Gastroesophageal sphincter (tissue), 4 donors: ENCODE measurements at regions not wholly inside any gene's neighbourhood (a gene's known extent, or its start where the extent isn't known, plus 50 kb on each side); places are given as distances from the start of the nearest gene placed in this dataset.
A peak's percentile ranks its signal among the peaks of the same experiment; 100 is the strongest.

ENCODE experiments used
- ATAC-seq: fragments of 150-250 bp; one replicate; pipeline ENCODE4 v1.9.1; 2016; ENCODE audit warnings: mild to moderate bottlenecking, moderate library complexity
- H3K27ac ChIP-seq, 4 donors: fragments of 200-600 bp; sonication (generic) in 3 of 4; 1 replicate in 3 of 4; 2 replicates in 1 of 4; pipeline ENCODE4 v1.5.1; 2016 to 2019
- H3K27me3 ChIP-seq: fragments of 200-600 bp; sonication (generic); one replicate; pipeline ENCODE4 v1.5.1; 2019
- H3K36me3 ChIP-seq, 2 donors: fragments of 200-600 bp; sonication (generic); one replicate each; pipeline ENCODE4 v1.5.1; 2019; ENCODE audit warnings: control low read depth in 1 of 2
- H3K4me1 ChIP-seq, 3 donors: fragments of 200-600 bp; sonication (generic); 1 replicate in 2 of 3; 2 replicates in 1 of 3; pipeline ENCODE4 v1.5.1; 2016 to 2019; ENCODE audit warnings: control low read depth in 2 of 3
- H3K4me3 ChIP-seq, 2 donors: fragments of 200-600 bp; sonication (generic); one replicate each; pipeline ENCODE4 v1.5.1; 2019; ENCODE audit warnings: mild to moderate bottlenecking in 1 of 2, moderate library complexity in 1 of 2
- H3K9me3 ChIP-seq, 3 donors: fragments of 200-600 bp; sonication (generic); one replicate each; pipeline ENCODE4 v1.5.1; 2017 to 2019; ENCODE audit warnings: control low read depth in 2 of 3
- CTCF ChIP-seq, 4 experiments: fragments of 200-600 bp in 2 of 4; fragments of 450-650 bp in 2 of 4; sonication (generic) in 1 of 4; IDR thresholded peaks; one replicate each; pipeline ENCODE4 v1.5.1; 2017 to 2019; ENCODE audit warnings: antibody characterized with exemption in 4 of 4, mild to moderate bottlenecking in 2 of 4, moderate library complexity in 2 of 4
- EP300 ChIP-seq: sonication (generic); formaldehyde crosslinking; IDR thresholded peaks from one replicate; pipeline ENCODE4 v1.6.1; 2017; ENCODE audit warnings: antibody characterized with exemption, mild to moderate bottlenecking
- POLR2A ChIP-seq, 2 donors: fragments of 450-650 bp; IDR thresholded peaks; one replicate each; pipeline ENCODE4 v1.6.1; 2017; ENCODE audit warnings: antibody characterized with exemption in 2 of 2, mild to moderate bottlenecking in 2 of 2, moderate library complexity in 1 of 2
- POLR2AphosphoS5 ChIP-seq: sonication (generic); formaldehyde crosslinking; IDR thresholded peaks from one replicate; pipeline ENCODE4 v1.6.1; 2017; ENCODE audit warnings: antibody characterized with exemption
- WGBS, 2 donors: methylation state at CpG; one replicate each; pipeline ENCODE4 v1.1.5; 2018; ENCODE audit warnings: low coverage in 1 of 2; 5-methylcytosine and 5-hydroxymethylcytosine counted together

- peak; percentile 88 for ATAC-seq
- Histone ChIP-seq H3K4me1 (peaks cover 6 to 54% (median 17%) of the 10 kb centered on the region in 3 donors), H3K9me3 (no peaks in the 10 kb centered on the region), H3K27me3 (no peaks in the 10 kb centered on the region), H3K36me3 (no peaks in the 10 kb centered on the region), H3K4me3 (no peak overlapping the region), H3K27ac (peak overlapping the region; percentile 56 to 72 (median 62))
- 9 to 18% methylated on average over 7 of the region's 7 CpGs for WGBS, 2 donors
- TF ChIP-seq EP300 (no peak), POLR2AphosphoS5 (peak; percentile 24)
Measured at GRCh38 chr4:84232309-84233095, 266.6 kb downstream of the NKX6-1 start.

DNA sequence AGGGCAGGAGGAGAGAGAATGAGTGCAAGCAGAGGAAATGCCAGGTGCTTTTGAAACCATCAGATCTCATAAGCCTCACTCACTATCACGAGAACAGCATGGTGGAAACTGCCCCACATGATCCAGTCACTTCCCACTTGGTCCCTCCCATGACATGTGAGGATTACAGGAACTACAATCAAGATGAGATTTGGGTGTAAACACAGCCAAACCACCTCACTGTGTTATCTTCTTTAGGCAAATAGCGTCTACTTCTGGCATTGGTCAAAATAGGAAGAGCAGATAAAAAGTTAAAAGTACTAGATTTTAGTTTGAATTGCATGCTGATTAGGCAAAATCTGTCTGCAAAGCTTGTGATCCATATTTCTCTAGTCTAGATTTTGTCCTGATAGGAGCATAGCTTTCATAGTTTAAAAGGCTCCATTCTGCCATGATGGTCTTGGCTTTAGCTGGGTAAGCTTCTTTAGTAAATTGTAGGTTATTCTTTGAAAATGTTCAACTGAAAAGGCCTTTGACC, 267.5 kb downstream of the NKX6-1 start:
- Histone ChIP-seq H3K27me3 (no peaks in the 10 kb centered on the region), H3K4me3 (no peak overlapping the region), H3K27ac (peak overlapping the region; percentile 53 to 69 (median 58)), H3K4me1 (peaks cover 6 to 51% (median 17%) of the 10 kb centered on the region in 3 donors), H3K36me3 (no peaks in the 10 kb centered on the region), H3K9me3 (no peaks in the 10 kb centered on the region)
- TF ChIP-seq CTCF (IDR thresholded peaks at IDR 0.05) (no peak), POLR2AphosphoS5 (no peak), EP300 (no peak), POLR2A (IDR thresholded peaks at IDR 0.05) (no peak)
- 56 to 85% methylated on average over 2 of the region's 2 CpGs for WGBS, 2 donors
- ATAC-seq, result no peak

DNA sequence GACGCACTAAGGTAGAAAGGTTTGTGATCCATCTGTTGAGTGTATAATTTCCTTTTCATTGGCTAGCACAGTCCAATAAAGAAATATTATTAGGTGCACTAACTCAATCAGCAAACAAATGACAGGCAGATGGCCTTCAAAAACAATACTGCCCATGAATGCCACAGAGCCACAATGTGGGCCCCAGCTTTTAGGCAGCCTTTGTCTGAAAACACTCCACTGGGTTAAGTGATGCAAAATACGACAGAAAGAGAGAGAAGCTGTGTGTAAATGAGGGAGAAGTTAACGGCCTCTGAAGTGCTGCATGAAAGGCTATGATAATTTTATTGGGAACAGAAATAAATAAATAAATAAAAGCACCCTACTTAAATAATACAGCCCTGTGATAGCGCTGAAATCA, 274.6 kb downstream of the NKX6-1 start:
- Histone ChIP-seq H3K4me1 (peaks cover 0 to 34% (median 7%) of the 10 kb centered on the region in 3 donors), H3K27ac (no peak overlapping the region), H3K4me3 (no peak overlapping the region), H3K36me3 (no peaks in the 10 kb centered on the region), H3K27me3 (no peaks in the 10 kb centered on the region), H3K9me3 (no peaks in the 10 kb centered on the region)
- no peak for ATAC-seq
- no peak for TF ChIP-seq CTCF (IDR thresholded peaks at IDR 0.05)
- TF ChIP-seq POLR2A (IDR thresholded peaks at IDR 0.05), result no peak
- TF ChIP-seq EP300, result no peak
- no peak for TF ChIP-seq POLR2AphosphoS5
- 41 to 89% methylated on average over 4 of the region's 4 CpGs for WGBS, 2 donors

DNA sequence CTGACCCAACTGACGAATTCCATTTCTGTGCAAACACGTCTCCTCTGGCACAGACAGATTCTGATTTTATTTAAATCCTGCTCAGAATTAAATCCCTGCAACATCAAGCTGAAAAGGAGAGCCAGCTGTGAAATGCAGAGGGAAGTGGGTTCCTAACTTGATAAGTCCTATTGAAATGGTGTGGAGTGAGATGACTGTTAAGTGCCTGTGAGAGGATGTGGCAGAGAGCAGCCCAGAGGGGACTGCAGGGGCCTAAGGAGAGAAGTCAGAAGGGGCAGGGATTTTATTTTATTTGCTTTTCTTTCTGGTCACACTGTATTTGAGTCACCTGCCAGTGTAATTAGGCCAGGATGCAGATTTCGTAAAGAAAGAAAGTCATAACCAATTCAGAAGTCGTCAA, 277.4 kb downstream of the NKX6-1 start:
- Histone ChIP-seq H3K27me3 (no peaks in the 10 kb centered on the region), H3K4me1 (peaks cover 0 to 47% (median 7%) of the 10 kb centered on the region in 3 donors), H3K36me3 (no peaks in the 10 kb centered on the region), H3K4me3 (no peak overlapping the region), H3K9me3 (no peaks in the 10 kb centered on the region), H3K27ac (peak overlapping the region; percentile 60 to 68 (median 64))
- ATAC-seq, result no peak
- 30 to 51% methylated on average over 3 to 4 of the region's 4 CpGs for WGBS, 2 donors
- no peak for TF ChIP-seq POLR2AphosphoS5
- no peak for TF ChIP-seq POLR2A (IDR thresholded peaks at IDR 0.05)
- TF ChIP-seq EP300, result no peak
- TF ChIP-seq CTCF (IDR thresholded peaks at IDR 0.05), result no peak

DNA sequence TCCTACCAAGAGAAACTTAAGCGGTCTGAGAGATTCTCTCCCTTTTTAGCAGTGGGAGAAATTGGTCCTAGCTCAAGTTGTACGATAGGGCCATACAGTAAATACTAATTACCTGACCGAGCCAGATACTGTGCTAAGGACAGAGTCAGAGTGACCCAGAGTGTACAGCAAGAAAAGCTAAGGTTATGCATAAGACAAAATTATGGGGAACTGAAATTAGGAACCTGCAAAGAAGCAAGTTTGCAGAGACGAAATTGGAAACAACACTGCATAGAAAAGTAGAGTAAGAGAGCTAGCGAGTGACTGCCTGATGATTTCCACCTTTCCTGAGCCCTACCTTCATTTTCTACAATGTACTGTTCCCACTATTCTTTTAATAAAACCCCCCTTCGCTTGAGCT, 278.1 kb downstream of the NKX6-1 start:
- Histone ChIP-seq H3K4me1 (peaks cover 0 to 47% (median 7%) of the 10 kb centered on the region in 3 donors), H3K27me3 (no peaks in the 10 kb centered on the region), H3K9me3 (no peaks in the 10 kb centered on the region), H3K27ac (peak overlapping the region; percentile 60 to 68 (median 64)), H3K4me3 (peak overlapping the region; percentile 10 to 14), H3K36me3 (no peaks in the 10 kb centered on the region)
- WGBS, 2 donors, result 27 to 36% methylated on average over 5 to 6 of the region's 6 CpGs
- ATAC-seq, result no peak
- TF ChIP-seq CTCF (IDR thresholded peaks at IDR 0.05), result no peak
- TF ChIP-seq EP300, result no peak
- no peak for TF ChIP-seq POLR2AphosphoS5
- no peak for TF ChIP-seq POLR2A (IDR thresholded peaks at IDR 0.05)
